ENCODE measurements at regions not wholly inside any gene's neighbourhood (a gene's known extent, or its start where the extent isn't known, plus 50 kb on each side); places are given as distances from the start of the nearest gene placed in this dataset.

- TF ChIP-seq CTCF (IDR thresholded peaks at IDR 0.05; ENCODE audit: extremely low read depth in 1 of 2, insufficient read depth in 1 of 2, low read depth in 1 of 2, low read length in 2 of 2): no peak
- TF ChIP-seq POLR2A (IDR thresholded peaks at IDR 0.05; ENCODE audit: low read depth, low read length): no peak
- no peak for TF ChIP-seq FOS (IDR thresholded peaks at IDR 0.05; ENCODE audit: borderline replicate concordance, insufficient read depth, low read length)
- TF ChIP-seq POLR2AphosphoS5 (IDR thresholded peaks at IDR 0.05; ENCODE audit: insufficient read depth, low read depth, low read length): no peak
- no peak for TF ChIP-seq MYC (IDR thresholded peaks at IDR 0.05; ENCODE audit: low read depth, low read length)
- TF ChIP-seq EZH2 (IDR thresholded peaks at IDR 0.05; ENCODE audit: borderline replicate concordance, low read depth, low read length, severe bottlenecking): no peak
- no peak for TF ChIP-seq MAX (IDR thresholded peaks at IDR 0.05; ENCODE audit: insufficient read depth, insufficient read length)
- no peak for TF ChIP-seq GATA2 (IDR thresholded peaks at IDR 0.05; ENCODE audit: insufficient read depth, insufficient read length, low read depth, low read length)
Measured at GRCh38 chr18:39624961-39625360, 2059.4 kb upstream of the CELF4 start.

Data from endothelial cell of umbilical vein (primary cell).